WTC11 (cell line): ENCODE measurements at regions not wholly inside any gene's neighbourhood (a gene's known extent, or its start where the extent isn't known, plus 50 kb on each side); places are given as distances from the start of the nearest gene placed in this dataset.

Experiments
- ATF1 ChIP-seq: sonication (generic); formaldehyde crosslinking; IDR thresholded peaks from 2 replicates; pipeline ENCODE4 v1.8.1; 2023; ENCODE audit warnings: mild to moderate bottlenecking, moderate library complexity, missing genetic modification reagents
- MXD4 ChIP-seq: fragments of 250-450 bp; sonication (Bioruptor Pico); IDR thresholded peaks from 2 replicates; pipeline ENCODE4 v1.8.0; 2021; ENCODE audit warnings: mild to moderate bottlenecking, moderate library complexity, borderline replicate concordance
- NFYB ChIP-seq: sonication (generic); formaldehyde crosslinking; conservative IDR thresholded peaks from 2 replicates; pipeline ENCODE4 v1.8.0; 2022; ENCODE audit warnings: low read depth, missing genetic modification reagents
- SMAD3 ChIP-seq: sonication (generic); formaldehyde crosslinking; IDR thresholded peaks from 2 replicates; pipeline ENCODE4 v1.8.0; 2022; ENCODE audit warnings: missing genetic modification reagents, mild to moderate bottlenecking, borderline replicate concordance
- SMAD4 ChIP-seq: sonication (generic); formaldehyde crosslinking; IDR thresholded peaks from 2 replicates; pipeline ENCODE4 v1.8.0; 2022; ENCODE audit warnings: mild to moderate bottlenecking, missing genetic modification reagents
- ZNF232 ChIP-seq: sonication (generic); formaldehyde crosslinking; IDR thresholded peaks from 2 replicates; pipeline ENCODE4 v1.8.0; 2022; ENCODE audit warnings: mild to moderate bottlenecking, missing genetic modification reagents
- ZNF263 ChIP-seq: sonication (generic); formaldehyde crosslinking; IDR thresholded peaks from 2 replicates; pipeline ENCODE4 v1.8.1; 2022; ENCODE audit warnings: low read depth, mild to moderate bottlenecking, moderate library complexity, missing genetic modification reagents
- TF ChIP-seq, protein P1 (sequence below): fragments of 200-600 bp; IDR thresholded peaks from 2 replicates; pipeline ENCODE4 v1.8.0; 2022; ENCODE audit warnings: antibody characterized with exemption
- TF ChIP-seq, protein P2 (sequence below): fragments of 250-450 bp; sonication (Bioruptor Pico); conservative IDR thresholded peaks from 2 replicates; pipeline ENCODE4 v1.9.0; 2021; ENCODE audit warnings: mild to moderate bottlenecking
- TF ChIP-seq, protein P3 (sequence below): sonication (generic); formaldehyde crosslinking; IDR thresholded peaks from 2 replicates; pipeline ENCODE4 v1.8.0; 2022; ENCODE audit warnings: mild to moderate bottlenecking, missing genetic modification reagents
- TF ChIP-seq, protein P4 (sequence below): sonication (generic); formaldehyde crosslinking; IDR thresholded peaks from 2 replicates; pipeline ENCODE4 v1.8.1; 2022; ENCODE audit warnings: low read depth, missing genetic modification reagents, borderline replicate concordance
- TF ChIP-seq, protein P5 (sequence below): sonication (generic); formaldehyde crosslinking; conservative IDR thresholded peaks from 2 replicates; pipeline ENCODE4 v1.8.1; 2023; ENCODE audit warnings: mild to moderate bottlenecking, low read depth, missing genetic modification reagents, moderate library complexity
- TF ChIP-seq, protein P6 (sequence below): fragments of 250-450 bp; sonication (Bioruptor Pico); IDR thresholded peaks from 2 replicates; pipeline ENCODE4 v1.9.0; 2021; ENCODE audit warnings: mild to moderate bottlenecking

DNA sequence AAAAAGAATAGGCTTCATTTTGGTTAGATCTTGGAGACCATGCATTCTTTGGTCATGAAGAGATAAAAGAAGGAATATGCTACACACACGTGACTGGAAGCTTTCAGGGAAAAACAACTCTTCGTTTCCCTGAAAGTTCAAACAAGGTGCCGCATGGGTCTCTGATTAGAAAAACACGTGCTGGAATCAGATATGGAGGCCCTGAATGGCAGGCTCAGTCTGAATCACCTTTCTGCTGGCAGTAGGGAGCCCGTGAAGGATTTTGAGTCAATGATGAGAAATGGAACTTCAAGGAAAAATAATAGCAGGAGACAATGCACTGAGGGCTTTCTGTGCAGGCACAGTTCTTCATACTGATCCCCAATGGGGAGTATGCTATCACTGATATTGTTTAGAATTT, 99.8 kb upstream of the LRRN1 start:
- TF ChIP-seq NFYB (CRISPR knock-in tag) = no peak
- TF ChIP-seq SMAD3 = no peak
- TF ChIP-seq, protein P1, sequence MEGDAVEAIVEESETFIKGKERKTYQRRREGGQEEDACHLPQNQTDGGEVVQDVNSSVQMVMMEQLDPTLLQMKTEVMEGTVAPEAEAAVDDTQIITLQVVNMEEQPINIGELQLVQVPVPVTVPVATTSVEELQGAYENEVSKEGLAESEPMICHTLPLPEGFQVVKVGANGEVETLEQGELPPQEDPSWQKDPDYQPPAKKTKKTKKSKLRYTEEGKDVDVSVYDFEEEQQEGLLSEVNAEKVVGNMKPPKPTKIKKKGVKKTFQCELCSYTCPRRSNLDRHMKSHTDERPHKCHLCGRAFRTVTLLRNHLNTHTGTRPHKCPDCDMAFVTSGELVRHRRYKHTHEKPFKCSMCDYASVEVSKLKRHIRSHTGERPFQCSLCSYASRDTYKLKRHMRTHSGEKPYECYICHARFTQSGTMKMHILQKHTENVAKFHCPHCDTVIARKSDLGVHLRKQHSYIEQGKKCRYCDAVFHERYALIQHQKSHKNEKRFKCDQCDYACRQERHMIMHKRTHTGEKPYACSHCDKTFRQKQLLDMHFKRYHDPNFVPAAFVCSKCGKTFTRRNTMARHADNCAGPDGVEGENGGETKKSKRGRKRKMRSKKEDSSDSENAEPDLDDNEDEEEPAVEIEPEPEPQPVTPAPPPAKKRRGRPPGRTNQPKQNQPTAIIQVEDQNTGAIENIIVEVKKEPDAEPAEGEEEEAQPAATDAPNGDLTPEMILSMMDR = no peak
- TF ChIP-seq MXD4 (CRISPR knock-in tag) = no peak
- TF ChIP-seq, protein P2, sequence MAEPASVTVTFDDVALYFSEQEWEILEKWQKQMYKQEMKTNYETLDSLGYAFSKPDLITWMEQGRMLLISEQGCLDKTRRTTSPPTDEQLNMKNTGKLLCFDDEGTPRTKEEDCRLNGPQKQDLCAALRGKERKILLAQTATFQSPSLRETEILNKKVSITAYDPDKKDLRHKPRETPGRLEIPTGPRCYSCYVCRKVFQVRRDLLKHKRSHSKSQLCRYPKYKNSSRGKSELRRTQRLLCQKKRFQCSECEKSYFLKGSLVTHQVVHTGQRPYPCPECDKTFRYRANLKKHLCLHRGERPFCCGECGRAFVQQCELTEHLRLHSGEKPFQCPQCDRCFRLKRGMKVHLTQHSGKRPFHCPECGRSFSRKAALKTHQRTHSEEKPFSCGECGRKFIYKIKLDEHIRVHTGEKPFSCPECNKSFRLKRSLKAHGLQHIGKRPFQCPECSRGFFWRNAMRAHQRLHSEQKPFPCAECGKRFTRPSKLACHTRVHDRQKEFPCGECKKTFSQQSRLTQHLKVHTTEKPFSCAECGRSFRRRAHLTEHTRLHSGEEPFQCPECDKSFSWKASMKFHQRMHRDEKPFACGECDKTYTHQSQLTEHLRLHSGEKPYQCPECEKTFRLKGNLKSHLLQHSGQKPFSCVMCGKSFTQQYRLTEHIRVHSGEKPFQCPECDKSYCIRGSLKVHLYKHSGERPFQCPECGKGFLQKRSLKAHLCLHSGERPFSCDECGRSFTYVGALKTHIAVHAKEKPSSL = no peak
- TF ChIP-seq ATF1 (CRISPR knock-in tag) = no peak
- TF ChIP-seq ZNF263 = no peak
- TF ChIP-seq, protein P3, sequence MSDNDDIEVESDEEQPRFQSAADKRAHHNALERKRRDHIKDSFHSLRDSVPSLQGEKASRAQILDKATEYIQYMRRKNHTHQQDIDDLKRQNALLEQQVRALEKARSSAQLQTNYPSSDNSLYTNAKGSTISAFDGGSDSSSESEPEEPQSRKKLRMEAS (CRISPR knock-in tag) = no peak
- TF ChIP-seq SMAD4 (CRISPR knock-in tag) = no peak
- TF ChIP-seq, protein P4, sequence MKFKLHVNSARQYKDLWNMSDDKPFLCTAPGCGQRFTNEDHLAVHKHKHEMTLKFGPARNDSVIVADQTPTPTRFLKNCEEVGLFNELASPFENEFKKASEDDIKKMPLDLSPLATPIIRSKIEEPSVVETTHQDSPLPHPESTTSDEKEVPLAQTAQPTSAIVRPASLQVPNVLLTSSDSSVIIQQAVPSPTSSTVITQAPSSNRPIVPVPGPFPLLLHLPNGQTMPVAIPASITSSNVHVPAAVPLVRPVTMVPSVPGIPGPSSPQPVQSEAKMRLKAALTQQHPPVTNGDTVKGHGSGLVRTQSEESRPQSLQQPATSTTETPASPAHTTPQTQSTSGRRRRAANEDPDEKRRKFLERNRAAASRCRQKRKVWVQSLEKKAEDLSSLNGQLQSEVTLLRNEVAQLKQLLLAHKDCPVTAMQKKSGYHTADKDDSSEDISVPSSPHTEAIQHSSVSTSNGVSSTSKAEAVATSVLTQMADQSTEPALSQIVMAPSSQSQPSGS (CRISPR knock-in tag) = no peak
- TF ChIP-seq, protein P5, sequence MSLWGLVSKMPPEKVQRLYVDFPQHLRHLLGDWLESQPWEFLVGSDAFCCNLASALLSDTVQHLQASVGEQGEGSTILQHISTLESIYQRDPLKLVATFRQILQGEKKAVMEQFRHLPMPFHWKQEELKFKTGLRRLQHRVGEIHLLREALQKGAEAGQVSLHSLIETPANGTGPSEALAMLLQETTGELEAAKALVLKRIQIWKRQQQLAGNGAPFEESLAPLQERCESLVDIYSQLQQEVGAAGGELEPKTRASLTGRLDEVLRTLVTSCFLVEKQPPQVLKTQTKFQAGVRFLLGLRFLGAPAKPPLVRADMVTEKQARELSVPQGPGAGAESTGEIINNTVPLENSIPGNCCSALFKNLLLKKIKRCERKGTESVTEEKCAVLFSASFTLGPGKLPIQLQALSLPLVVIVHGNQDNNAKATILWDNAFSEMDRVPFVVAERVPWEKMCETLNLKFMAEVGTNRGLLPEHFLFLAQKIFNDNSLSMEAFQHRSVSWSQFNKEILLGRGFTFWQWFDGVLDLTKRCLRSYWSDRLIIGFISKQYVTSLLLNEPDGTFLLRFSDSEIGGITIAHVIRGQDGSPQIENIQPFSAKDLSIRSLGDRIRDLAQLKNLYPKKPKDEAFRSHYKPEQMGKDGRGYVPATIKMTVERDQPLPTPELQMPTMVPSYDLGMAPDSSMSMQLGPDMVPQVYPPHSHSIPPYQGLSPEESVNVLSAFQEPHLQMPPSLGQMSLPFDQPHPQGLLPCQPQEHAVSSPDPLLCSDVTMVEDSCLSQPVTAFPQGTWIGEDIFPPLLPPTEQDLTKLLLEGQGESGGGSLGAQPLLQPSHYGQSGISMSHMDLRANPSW (CRISPR knock-in tag) = no peak
- TF ChIP-seq, protein P6, sequence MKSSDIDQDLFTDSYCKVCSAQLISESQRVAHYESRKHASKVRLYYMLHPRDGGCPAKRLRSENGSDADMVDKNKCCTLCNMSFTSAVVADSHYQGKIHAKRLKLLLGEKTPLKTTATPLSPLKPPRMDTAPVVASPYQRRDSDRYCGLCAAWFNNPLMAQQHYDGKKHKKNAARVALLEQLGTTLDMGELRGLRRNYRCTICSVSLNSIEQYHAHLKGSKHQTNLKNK (CRISPR knock-in tag) = no peak
- TF ChIP-seq ZNF232 (CRISPR knock-in tag) = no peak
